WI38 (cell line): ENCODE measurements at regions not wholly inside any gene's neighbourhood (a gene's known extent, or its start where the extent isn't known, plus 50 kb on each side); places are given as distances from the start of the nearest gene placed in this dataset.

Source experiments
- H3K4me3 ChIP-seq: 2 replicates; pipeline ENCODE4 v1.5.1; 2011; ENCODE audit warnings: low read depth, mild to moderate bottlenecking, control low read depth, low read length
- TF ChIP-seq, protein P1 (sequence below): IDR thresholded peaks from 2 replicates; pipeline ENCODE4 v1.5.1; 2012; ENCODE audit warnings: low read depth, mild to moderate bottlenecking, control low read depth, low read length

DNA sequence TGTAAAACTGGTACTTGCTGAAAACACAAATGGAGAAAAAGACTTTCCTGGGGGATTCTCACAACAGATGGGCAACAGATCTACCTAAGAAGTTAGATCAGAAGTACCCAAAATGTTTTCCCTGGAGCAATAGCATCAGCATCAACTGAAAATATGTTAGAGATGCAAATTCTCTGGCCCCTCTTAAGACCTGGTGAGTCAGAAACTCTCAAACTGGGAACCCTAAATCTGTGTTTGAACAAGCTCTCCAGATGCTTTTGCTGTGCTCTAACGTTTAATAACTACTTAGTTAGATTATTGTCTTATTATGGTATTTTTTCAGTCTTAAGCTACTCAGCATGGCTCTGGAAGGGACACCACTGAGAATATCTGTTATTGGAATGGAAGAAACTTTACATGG lies 55.2 kb upstream of the TRPC3 start:
- TF ChIP-seq, protein P1, sequence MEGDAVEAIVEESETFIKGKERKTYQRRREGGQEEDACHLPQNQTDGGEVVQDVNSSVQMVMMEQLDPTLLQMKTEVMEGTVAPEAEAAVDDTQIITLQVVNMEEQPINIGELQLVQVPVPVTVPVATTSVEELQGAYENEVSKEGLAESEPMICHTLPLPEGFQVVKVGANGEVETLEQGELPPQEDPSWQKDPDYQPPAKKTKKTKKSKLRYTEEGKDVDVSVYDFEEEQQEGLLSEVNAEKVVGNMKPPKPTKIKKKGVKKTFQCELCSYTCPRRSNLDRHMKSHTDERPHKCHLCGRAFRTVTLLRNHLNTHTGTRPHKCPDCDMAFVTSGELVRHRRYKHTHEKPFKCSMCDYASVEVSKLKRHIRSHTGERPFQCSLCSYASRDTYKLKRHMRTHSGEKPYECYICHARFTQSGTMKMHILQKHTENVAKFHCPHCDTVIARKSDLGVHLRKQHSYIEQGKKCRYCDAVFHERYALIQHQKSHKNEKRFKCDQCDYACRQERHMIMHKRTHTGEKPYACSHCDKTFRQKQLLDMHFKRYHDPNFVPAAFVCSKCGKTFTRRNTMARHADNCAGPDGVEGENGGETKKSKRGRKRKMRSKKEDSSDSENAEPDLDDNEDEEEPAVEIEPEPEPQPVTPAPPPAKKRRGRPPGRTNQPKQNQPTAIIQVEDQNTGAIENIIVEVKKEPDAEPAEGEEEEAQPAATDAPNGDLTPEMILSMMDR = no peak
- H3K4me3 ChIP-seq = no peak overlapping the region

DNA sequence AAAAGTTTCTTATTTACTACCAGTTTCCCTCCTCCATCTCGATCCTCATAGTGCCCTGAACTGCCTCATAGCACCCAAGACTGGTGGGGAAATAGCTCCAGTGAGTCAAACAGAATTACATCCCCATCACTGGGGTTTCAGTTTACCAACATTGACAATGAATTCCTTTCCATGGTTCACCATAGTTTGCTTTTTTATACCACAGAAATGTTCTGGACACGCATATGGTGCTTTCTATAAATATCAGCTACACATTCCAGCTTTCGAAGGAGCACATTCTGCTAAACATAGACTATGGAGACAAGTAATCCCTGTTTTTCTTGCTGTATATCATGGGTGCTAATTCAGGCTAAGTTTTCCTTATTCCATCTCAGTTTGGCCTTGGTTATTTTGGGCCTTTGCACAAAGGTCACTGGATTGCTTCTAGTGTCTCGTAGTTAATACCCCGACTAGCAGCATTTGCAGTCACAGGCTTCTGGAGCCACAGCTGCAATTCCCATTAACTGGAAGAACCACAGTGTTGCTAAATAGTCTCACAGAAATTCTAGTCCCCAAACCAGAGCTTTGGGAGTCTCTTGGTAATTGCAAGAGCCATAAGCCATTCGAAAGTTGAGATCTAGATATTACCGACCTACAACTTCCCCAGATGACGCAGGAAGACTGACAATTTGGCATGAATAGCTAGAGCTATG lies 53.4 kb upstream of the TRPC3 start:
- TF ChIP-seq, protein P1 = no peak
- H3K4me3 ChIP-seq = peak overlapping the region; percentile 30

- no peak overlapping the region for H3K4me3 ChIP-seq
- TF ChIP-seq, protein P1 = 0 out of 2 replicates have a peak, but pooled peaks have one; percentile 21
Observed at GRCh38 chr4:122003335-122003734, 51.5 kb upstream of the TRPC3 start.
